ENCODE measurements at regions not wholly inside any gene's neighbourhood (a gene's known extent, or its start where the extent isn't known, plus 50 kb on each side); places are given as distances from the start of the nearest gene placed in this dataset.

GRCh38 chr15:68495221-68495950 lies 63.4 kb upstream of the ITGA11 start:
- Histone ChIP-seq H3K27me3 (ENCODE audit: control insufficient read depth in 2 of 2, insufficient read depth in 2 of 2, low read length in 2 of 2) (peaks cover 18 to 28% of the 10 kb centered on the region in 2 experiments), H3K9me1 (replicated peaks; ENCODE audit: control insufficient read depth, extremely low read depth, insufficient read depth, low read length) (no peaks in the 10 kb centered on the region), H3K9me3 (replicated peaks; ENCODE audit: control insufficient read depth, insufficient read depth, low read length) (no peaks in the 10 kb centered on the region), H3K4me3 (replicated peaks in 1 of 3; ENCODE audit: insufficient read depth in 1 of 3, low read depth in 1 of 3, low read length in 3 of 3) (no peak overlapping the region), H3K36me3 (ENCODE audit: control insufficient read depth in 2 of 2, extremely low read depth in 1 of 2, insufficient read depth in 2 of 2, low read length in 2 of 2) (no peaks in the 10 kb centered on the region), H2AFZ (ENCODE audit: low read depth, low read length) (no peak overlapping the region), H3K4me2 (ENCODE audit: insufficient read depth, low read length) (no peak overlapping the region), H3K4me1 (ENCODE audit: control insufficient read depth, extremely low read depth, insufficient read depth, low read length) (no peaks in the 10 kb centered on the region), H3K27ac (ENCODE audit: insufficient read depth, low read depth, low read length) (no peak overlapping the region), H3K9ac (replicated peaks; ENCODE audit: extremely low read depth, insufficient read depth, low read length) (no peak overlapping the region), H3K79me2 (ENCODE audit: control insufficient read depth, insufficient read depth, low read length) (no peaks in the 10 kb centered on the region), H4K20me1 (replicated peaks; ENCODE audit: control insufficient read depth, extremely low read depth, insufficient read depth, low read length) (no peaks in the 10 kb centered on the region)
- no peak for DNase-seq (ENCODE audit: low read depth, low spot score)
- dilution Hi-C loops (cut with MboI; ENCODE audit: extremely low pct_ligation_motif_present, low sequenced_read_pairs): no loop called here
- TF ChIP-seq POLR2A (IDR thresholded peaks at IDR 0.05; ENCODE audit: low read depth, low read length): no peak
- TF ChIP-seq POLR2AphosphoS5 (IDR thresholded peaks at IDR 0.05; ENCODE audit: insufficient read depth, low read depth, low read length): no peak
- no peak for TF ChIP-seq MYC (IDR thresholded peaks at IDR 0.05; ENCODE audit: low read depth, low read length)
- TF ChIP-seq GATA2 (IDR thresholded peaks at IDR 0.05; ENCODE audit: insufficient read depth, insufficient read length, low read depth, low read length): no peak
- TF ChIP-seq FOS (IDR thresholded peaks at IDR 0.05; ENCODE audit: borderline replicate concordance, insufficient read depth, low read length): no peak
- no peak for TF ChIP-seq MAX (IDR thresholded peaks at IDR 0.05; ENCODE audit: insufficient read depth, insufficient read length)
- TF ChIP-seq JUN (IDR thresholded peaks at IDR 0.05; ENCODE audit: borderline replicate concordance, insufficient read depth, insufficient read length, low read depth): no peak
- TF ChIP-seq CTCF (IDR thresholded peaks at IDR 0.05; ENCODE audit: extremely low read depth in 1 of 2, insufficient read depth in 1 of 2, low read depth in 1 of 2, low read length in 2 of 2): no peak
- no peak for TF ChIP-seq EZH2 (IDR thresholded peaks at IDR 0.05; ENCODE audit: borderline replicate concordance, low read depth, low read length, severe bottlenecking)
- no TSS peak for BruUV-seq (replicated peaks)
- intact Hi-C loops (cut with micrococcal nuclease): no loop called here
- ChIA-PET POLR2A (no interaction called here), CTCF (interaction anchor here (0.6 kb wide), 1 partner anchor 380 kb away, joined by 3 read pairs; no protein-coding TSS in a partner anchor)
- FAIRE-seq: no peak

All from endothelial cell of umbilical vein (primary cell).